ENCODE measurements at regions not wholly inside any gene's neighbourhood (a gene's known extent, or its start where the extent isn't known, plus 50 kb on each side); places are given as distances from the start of the nearest gene placed in this dataset.

GRCh38 chr16:80198311-80199299, 342.2 kb upstream of the DYNLRB2 start:
- ChIA-PET POLR2A (ENCODE audit: unreplicated experiment) (no interaction called here), CTCF (no interaction called here)
- BruUV-seq (replicated peaks), result no TSS peak
- no peaks in the 10 kb centered on the region for H3K4me1 ChIP-seq (replicated peaks; ENCODE audit: insufficient read depth)
- DNase-seq, result no peak
- no peaks in the 10 kb centered on the region for H3K36me3 ChIP-seq (ENCODE audit: low read depth)
- peaks cover 6% of the 10 kb centered on the region; the same call in 1 of the 2 replicates for H3K9me3 ChIP-seq (ENCODE audit: insufficient read depth, low read depth)
- intact Hi-C loops (cut with micrococcal nuclease; ENCODE audit: unreplicated experiment), result no loop called here
- no peaks in the 10 kb centered on the region for H3F3A ChIP-seq (ENCODE audit: insufficient read depth, low read depth)
- H2AFZ ChIP-seq, result no peak overlapping the region
- no peaks in the 10 kb centered on the region for H3K27me3 ChIP-seq (ENCODE audit: insufficient read depth, low read depth)
- no peak overlapping the region for H3K4me2 ChIP-seq
- no peak overlapping the region for H3K27ac ChIP-seq
- no peak overlapping the region for H3K4me3 ChIP-seq
- no peak for TF ChIP-seq CTCF (conservative IDR thresholded peaks at IDR 0.05)
- no peak for TF ChIP-seq EZH2 (IDR thresholded peaks at IDR 0.05; ENCODE audit: low read depth)
- no peaks in the 10 kb centered on the region; the same call in 1 of the 2 replicates for H3K9me2 ChIP-seq (ENCODE audit: insufficient read depth)
- H3K79me2 ChIP-seq (ENCODE audit: low read depth), result no peaks in the 10 kb centered on the region
- H4K20me1 ChIP-seq (ENCODE audit: insufficient read depth), result no peaks in the 10 kb centered on the region

GRCh38 chr16:80197741-80198201, 343.0 kb upstream of the DYNLRB2 start:
- DNase-seq, result peak in 1 of 2 experiments; percentile 34
- H4K20me1 ChIP-seq (ENCODE audit: insufficient read depth), result no peaks in the 10 kb centered on the region
- no peaks in the 10 kb centered on the region; the same call in 1 of the 2 replicates for H3K9me2 ChIP-seq (ENCODE audit: insufficient read depth)
- intact Hi-C loops (cut with micrococcal nuclease; ENCODE audit: unreplicated experiment), result no loop called here
- no peaks in the 10 kb centered on the region for H3K4me1 ChIP-seq (replicated peaks; ENCODE audit: insufficient read depth)
- no peak overlapping the region for H3K4me3 ChIP-seq
- no peak overlapping the region for H3K27ac ChIP-seq
- H3K36me3 ChIP-seq (ENCODE audit: low read depth), result no peaks in the 10 kb centered on the region
- no peak overlapping the region for H3K4me2 ChIP-seq
- no peaks in the 10 kb centered on the region for H3F3A ChIP-seq (ENCODE audit: insufficient read depth, low read depth)
- ChIA-PET CTCF (no interaction called here), POLR2A (ENCODE audit: unreplicated experiment) (no interaction called here)
- no peak overlapping the region for H2AFZ ChIP-seq
- peaks cover 6% of the 10 kb centered on the region; the same call in 1 of the 2 replicates for H3K9me3 ChIP-seq (ENCODE audit: insufficient read depth, low read depth)
- no peak for TF ChIP-seq CTCF (conservative IDR thresholded peaks at IDR 0.05)
- no peak for TF ChIP-seq EZH2 (IDR thresholded peaks at IDR 0.05; ENCODE audit: low read depth)
- peaks cover 8% of the 10 kb centered on the region for H3K27me3 ChIP-seq (ENCODE audit: insufficient read depth, low read depth)
- no TSS peak for BruUV-seq (replicated peaks)
- H3K79me2 ChIP-seq (ENCODE audit: low read depth), result no peaks in the 10 kb centered on the region

- no peaks in the 10 kb centered on the region for H3K79me2 ChIP-seq (ENCODE audit: low read depth)
- no peaks in the 10 kb centered on the region for H3F3A ChIP-seq (ENCODE audit: insufficient read depth, low read depth)
- CTCF ChIA-PET, result no interaction called here
- no TSS peak for BruUV-seq (replicated peaks)
- no peaks in the 10 kb centered on the region; the same call in 1 of the 2 replicates for H3K9me2 ChIP-seq (ENCODE audit: insufficient read depth)
- H3K4me1 ChIP-seq (replicated peaks; ENCODE audit: insufficient read depth), result no peaks in the 10 kb centered on the region
- H3K9me3 ChIP-seq (ENCODE audit: insufficient read depth, low read depth), result no peaks in the 10 kb centered on the region
- H3K36me3 ChIP-seq (ENCODE audit: low read depth), result no peaks in the 10 kb centered on the region
- no peak for DNase-seq
- H4K20me1 ChIP-seq (ENCODE audit: insufficient read depth), result no peaks in the 10 kb centered on the region
- H2AFZ ChIP-seq, result no peak overlapping the region
- TF ChIP-seq CTCF (conservative IDR thresholded peaks at IDR 0.05), result no peak
- TF ChIP-seq EZH2 (IDR thresholded peaks at IDR 0.05; ENCODE audit: low read depth), result no peak
- H3K27ac ChIP-seq, result no peak overlapping the region
- no peak overlapping the region for H3K4me3 ChIP-seq
- intact Hi-C loops (cut with micrococcal nuclease; ENCODE audit: unreplicated experiment), result no loop called here
- POLR2A ChIA-PET (ENCODE audit: unreplicated experiment), result no interaction called here
- H3K27me3 ChIP-seq (ENCODE audit: insufficient read depth, low read depth), result peaks cover 43% of the 10 kb centered on the region
- no peak overlapping the region for H3K4me2 ChIP-seq
These were observed 348.9 kb upstream of the DYNLRB2 start for GRCh38 chr16:80191928-80192327.

Data from PC-9 (cell line).